LNCAP (cell line): ENCODE measurements at regions not wholly inside any gene's neighbourhood (a gene's known extent, or its start where the extent isn't known, plus 50 kb on each side); places are given as distances from the start of the nearest gene placed in this dataset.

ENCODE experiments used
- CTCF ChIP-seq: fragments of 450-650 bp; IDR thresholded peaks from 2 replicates; pipeline ENCODE4 v1.5.1; 2017; ENCODE audit warnings: mild to moderate bottlenecking

GRCh38 chr9:129476821-129477611, 143.9 kb downstream of the C9orf50 start:
- TF ChIP-seq CTCF, result no peak

GRCh38 chr9:129474740-129475404, 146.0 kb downstream of the C9orf50 start:
- no peak for TF ChIP-seq CTCF

- no peak for TF ChIP-seq CTCF
Observed at GRCh38 chr9:129473523-129474244, 147.2 kb downstream of the C9orf50 start.

GRCh38 chr9:129472651-129473102, 148.2 kb downstream of the C9orf50 start:
- no peak for TF ChIP-seq CTCF

- no peak for TF ChIP-seq CTCF
Observed at GRCh38 chr9:129471201-129472019, 149.5 kb downstream of the C9orf50 start.

GRCh38 chr9:129469988-129470316, 150.9 kb downstream of the C9orf50 start:
- TF ChIP-seq CTCF, result no peak
